H9 (cell line): ENCODE measurements at regions not wholly inside any gene's neighbourhood (a gene's known extent, or its start where the extent isn't known, plus 50 kb on each side); places are given as distances from the start of the nearest gene placed in this dataset.

Experiments used
- DNase-seq: peaks from one replicate; pipeline ENCODE4 v3.0.0-alpha.2; 2017
- H2AFZ ChIP-seq: one replicate; pipeline ENCODE4 v1.6.1; 2013; ENCODE audit warnings: mild to moderate bottlenecking, low read length, control low read depth, moderate library complexity
- H2AK5ac ChIP-seq: 2 replicates; pipeline ENCODE4 v1.6.1; 2013; ENCODE audit warnings: low read length, control low read depth, mixed read lengths; ENCODE audit not compliant: insufficient read length
- H2BK120ac ChIP-seq: one replicate; pipeline ENCODE4 v1.6.1; 2013; ENCODE audit warnings: low read depth, mild to moderate bottlenecking, low read length, control low read depth, inconsistent platforms; ENCODE audit not compliant: poor library complexity, severe bottlenecking
- H2BK12ac ChIP-seq: 2 replicates; pipeline ENCODE4 v1.6.1; 2013; ENCODE audit warnings: low read length, control low read depth, mixed read lengths, low read depth; ENCODE audit not compliant: insufficient read length
- H2BK15ac ChIP-seq: 2 replicates; pipeline ENCODE4 v1.6.1; 2013; ENCODE audit warnings: low read depth, low read length, control low read depth
- H2BK20ac ChIP-seq: one replicate; pipeline ENCODE4 v1.6.1; 2013; ENCODE audit warnings: low read depth, mild to moderate bottlenecking, low read length, control low read depth, inconsistent platforms; ENCODE audit not compliant: poor library complexity, severe bottlenecking
- H2BK5ac ChIP-seq: 2 replicates; pipeline ENCODE4 v1.6.1; 2013; ENCODE audit warnings: low read length, control low read depth, mixed read lengths; ENCODE audit not compliant: insufficient read length
- H3K14ac ChIP-seq: 2 replicates; pipeline ENCODE4 v1.6.1; 2013; ENCODE audit warnings: low read length, control low read depth; ENCODE audit not compliant: insufficient read depth
- H3K18ac ChIP-seq: 2 replicates; pipeline ENCODE4 v1.6.1; 2013; ENCODE audit warnings: low read depth, mild to moderate bottlenecking, mixed read lengths, low read length, control low read depth; ENCODE audit not compliant: insufficient read length
- H3K23ac ChIP-seq: 2 replicates; pipeline ENCODE4 v1.6.1; 2013; ENCODE audit warnings: low read length, control low read depth, mixed read lengths, low read depth; ENCODE audit not compliant: insufficient read length
- H3K23me2 ChIP-seq: 2 replicates; pipeline ENCODE4 v1.6.1; 2013; ENCODE audit warnings: low read depth, mild to moderate bottlenecking, mixed read lengths, low read length, control low read depth; ENCODE audit not compliant: insufficient read length, poor library complexity, severe bottlenecking
- H3K27ac ChIP-seq: 2 replicates; pipeline ENCODE4 v1.5.1; 2013; ENCODE audit warnings: low read length, control low read depth, mixed read lengths, low read depth; ENCODE audit not compliant: insufficient read length
- H3K27me3 ChIP-seq: 2 replicates; pipeline ENCODE4 v1.6.1; 2013; ENCODE audit warnings: low read length, control low read depth, inconsistent platforms; ENCODE audit not compliant: insufficient read depth
- H3K4ac ChIP-seq: 2 replicates; pipeline ENCODE4 v1.6.1; 2013; ENCODE audit warnings: low read depth, mild to moderate bottlenecking, control low read depth, inconsistent platforms, low read length, moderate library complexity
- H3K4me1 ChIP-seq: 2 replicates; pipeline ENCODE4 v1.6.1; 2013; ENCODE audit warnings: low read length, control low read depth, inconsistent platforms; ENCODE audit not compliant: insufficient read depth
- H3K4me2 ChIP-seq: 2 replicates; pipeline ENCODE4 v1.6.1; 2013; ENCODE audit warnings: low read length, control low read depth, mixed read lengths; ENCODE audit not compliant: insufficient read length, insufficient read depth
- H3K56ac ChIP-seq: 2 replicates; pipeline ENCODE4 v1.6.1; 2013; ENCODE audit warnings: low read depth, mild to moderate bottlenecking, mixed read lengths, low read length, control low read depth; ENCODE audit not compliant: insufficient read length
- H3K79me1 ChIP-seq: 2 replicates; pipeline ENCODE4 v1.6.1; 2013; ENCODE audit warnings: low read depth, mild to moderate bottlenecking, moderate library complexity, low read length, control low read depth, inconsistent platforms; ENCODE audit not compliant: insufficient read depth, poor library complexity, severe bottlenecking
- H3K79me2 ChIP-seq: 2 replicates; pipeline ENCODE4 v1.6.1; 2013; ENCODE audit warnings: low read length, control low read depth, inconsistent platforms; ENCODE audit not compliant: insufficient read depth
- H3K9ac ChIP-seq: 2 replicates; pipeline ENCODE4 v1.6.1; 2013; ENCODE audit warnings: low read length, control low read depth, mixed read lengths; ENCODE audit not compliant: insufficient read length; ENCODE audit errors: extremely low read depth
- H3K9me3 ChIP-seq: one replicate; pipeline ENCODE4 v1.6.1; 2013; ENCODE audit warnings: low read depth, low read length, inconsistent platforms; ENCODE audit not compliant: control insufficient read depth
- H3T11ph ChIP-seq: one replicate; pipeline ENCODE4 v1.6.1; 2013; ENCODE audit warnings: mild to moderate bottlenecking, low read length, control low read depth, inconsistent platforms
- H4K20me1 ChIP-seq: one replicate; pipeline ENCODE4 v1.6.1; 2013; ENCODE audit not compliant: control insufficient read depth, insufficient read length, insufficient read depth
- H4K5ac ChIP-seq: 2 replicates; pipeline ENCODE4 v1.6.1; 2013; ENCODE audit warnings: low read depth, mild to moderate bottlenecking, mixed read lengths, low read length, control low read depth; ENCODE audit not compliant: insufficient read length
- H4K8ac ChIP-seq: replicated peaks from 2 replicates; pipeline ENCODE4 v1.6.1; 2013; ENCODE audit warnings: low read length, control low read depth, mixed read lengths, low read depth; ENCODE audit not compliant: insufficient read length
- H4K91ac ChIP-seq: 2 replicates; pipeline ENCODE4 v1.6.1; 2013; ENCODE audit warnings: low read depth, mild to moderate bottlenecking, moderate library complexity, mixed read lengths, low read length, control low read depth; ENCODE audit not compliant: insufficient read length
- H3K27ac Mint-ChIP-seq, 3 experiments: 2 replicates in 2 of 3; 3 replicates in 1 of 3; pipeline ENCODE4 v1.8.0; 2020 to 2021; ENCODE audit warnings: mixed read lengths in 3 of 3, mild to moderate bottlenecking in 1 of 3, moderate library complexity in 1 of 3
- H3K27me3 Mint-ChIP-seq: 2 replicates; pipeline ENCODE4 v1.8.0; 2021; ENCODE audit warnings: low read depth, mild to moderate bottlenecking, moderate library complexity, mixed read lengths
- H3K36me3 Mint-ChIP-seq, 3 experiments: 2 replicates in 2 of 3; 3 replicates in 1 of 3; pipeline ENCODE4 v1.8.0; 2020 to 2021; ENCODE audit warnings: low read depth in 3 of 3, mixed read lengths in 3 of 3; ENCODE audit not compliant: insufficient read depth in 1 of 3
- H3K4me1 Mint-ChIP-seq, 2 experiments: 2 replicates each; pipeline ENCODE4 v1.8.0; 2020; ENCODE audit warnings: mixed read lengths in 2 of 2
- H3K4me3 Mint-ChIP-seq, 2 experiments: 2 replicates in 1 of 2; 3 replicates in 1 of 2; pipeline ENCODE4 v1.8.0; 2020 to 2021; ENCODE audit warnings: mild to moderate bottlenecking in 2 of 2, mixed read lengths in 2 of 2, moderate library complexity in 1 of 2
- H3K9me3 Mint-ChIP-seq, 2 experiments: 2 replicates in 1 of 2; 3 replicates in 1 of 2; pipeline ENCODE4 v1.8.0; 2020; ENCODE audit warnings: mild to moderate bottlenecking in 2 of 2, mixed read lengths in 2 of 2, moderate library complexity in 1 of 2
- CTCF ChIP-seq: fragments of 200-600 bp; sonication (generic); conservative IDR thresholded peaks from 3 replicates; pipeline ENCODE4 v1.8.0; 2021; ENCODE audit warnings: antibody characterized with exemption, mild to moderate bottlenecking
- whole genome bisulfite sequencing: extraction: QIAGEN DNeasy Blood & Tissue Kit; methylation state at CpG from one replicate; pipeline ENCODE4 v1.1.7; 2013; ENCODE audit warnings: missing lambda C conversion rate, low lambda C conversion rate, mixed read lengths; ENCODE audit not compliant: insufficient read length; ENCODE audit errors: extremely low coverage; 5-methylcytosine and 5-hydroxymethylcytosine counted together

- H3K23ac ChIP-seq, result no peak overlapping the region
- no peaks in the 10 kb centered on the region for H3K27me3 ChIP-seq
- H3K23me2 ChIP-seq, result no peaks in the 10 kb centered on the region
- H3K9me3 ChIP-seq, result no peaks in the 10 kb centered on the region
- no peak overlapping the region for H3K56ac ChIP-seq
- H3K4me2 ChIP-seq, result no peak overlapping the region
- WGBS, result no CpG with 5 or more reads among the region's 3 CpGs
- H2BK15ac ChIP-seq, result no peak overlapping the region
- Mint-ChIP-seq H3K4me1 (no peaks in the 10 kb centered on the region), H3K9me3 (peaks cover 3 to 4% of the 10 kb centered on the region in 2 experiments; a peak in 4 of 5 replicates), H3K27me3 (no peaks in the 10 kb centered on the region), H3K36me3 (peaks cover 0 to 2% (median 0%) of the 10 kb centered on the region in 3 experiments; a peak in 1 of 7 replicates), H3K27ac (no peak overlapping the region), H3K4me3 (no peak overlapping the region)
- no peak overlapping the region for H3K14ac ChIP-seq
- no peak overlapping the region for H4K8ac ChIP-seq
- no peak overlapping the region for H2BK120ac ChIP-seq
- no peak overlapping the region for H4K5ac ChIP-seq
- no peaks in the 10 kb centered on the region for H3K79me2 ChIP-seq
- H3K27ac ChIP-seq, result no peak overlapping the region
- H3K4me1 ChIP-seq, result no peaks in the 10 kb centered on the region
- no peak overlapping the region for H2BK5ac ChIP-seq
- H3K9ac ChIP-seq, result no peak overlapping the region
- H3K79me1 ChIP-seq, result no peaks in the 10 kb centered on the region
- no peak overlapping the region for H2AK5ac ChIP-seq
- H4K91ac ChIP-seq, result no peak overlapping the region
- DNase-seq, result no peak
- TF ChIP-seq CTCF, result no peak
- H3K18ac ChIP-seq, result no peak overlapping the region
- H2BK12ac ChIP-seq, result no peak overlapping the region
- no peak overlapping the region for H3K4ac ChIP-seq
- no peak overlapping the region for H3T11ph ChIP-seq
- no peak overlapping the region for H2AFZ ChIP-seq
- no peaks in the 10 kb centered on the region for H4K20me1 ChIP-seq
- H2BK20ac ChIP-seq, result no peak overlapping the region
Measured at GRCh38 chr14:98385851-98386250, 886.1 kb downstream of the BCL11B start.
